GM19452 (cell line): ENCODE measurements at regions not wholly inside any gene's neighbourhood (a gene's known extent, or its start where the extent isn't known, plus 50 kb on each side); places are given as distances from the start of the nearest gene placed in this dataset.
A peak's percentile ranks its signal among the peaks of the same experiment; 100 is the strongest.

Experiments used
- ATAC-seq: cut with Tn5 transposase; IDR thresholded peaks from one replicate; pipeline ENCODE4 v1.9.1; 2021; ENCODE audit not compliant: unreplicated experiment

DNA sequence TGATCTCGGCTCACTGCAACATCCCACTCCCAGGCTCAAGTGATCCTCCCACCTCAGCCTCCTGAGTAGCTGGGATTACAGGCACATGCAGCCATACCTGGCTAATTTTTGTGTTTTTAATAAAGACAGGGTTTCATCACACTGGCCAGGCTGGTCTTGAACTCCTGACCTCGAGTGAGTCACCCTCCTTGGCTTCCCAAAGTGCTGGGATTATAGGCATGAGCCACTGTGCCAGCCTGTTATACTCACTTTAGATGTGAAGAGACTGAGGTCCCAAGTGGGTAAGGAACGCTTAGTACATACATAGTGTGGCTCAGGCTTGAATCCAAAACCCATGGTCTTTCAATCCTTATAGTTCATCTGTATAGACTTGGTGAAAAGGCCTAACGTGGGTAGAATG lies 63.7 kb upstream of the EPS8L3 start:
- no peak for ATAC-seq

DNA sequence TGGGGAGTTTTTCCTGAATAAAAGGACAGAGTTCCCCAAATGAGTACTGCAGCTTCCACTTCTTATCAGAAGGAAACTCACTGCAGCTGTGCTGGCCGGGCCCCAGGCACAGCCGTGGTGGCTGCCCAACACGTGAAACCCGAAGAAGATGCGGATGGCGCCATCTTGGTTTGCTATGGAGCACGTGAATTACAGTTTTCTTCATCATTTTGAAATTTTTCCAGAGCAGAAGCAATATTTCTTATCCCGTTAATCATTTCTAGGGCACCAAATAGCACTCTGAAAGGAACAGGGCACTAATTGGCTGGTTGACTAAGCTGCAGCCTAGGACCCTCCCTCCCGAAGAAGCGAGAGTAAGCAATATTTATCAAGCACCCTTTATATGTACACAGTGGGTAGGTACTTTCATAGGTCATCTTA lies 63.2 kb upstream of the EPS8L3 start:
- ATAC-seq = no peak

DNA sequence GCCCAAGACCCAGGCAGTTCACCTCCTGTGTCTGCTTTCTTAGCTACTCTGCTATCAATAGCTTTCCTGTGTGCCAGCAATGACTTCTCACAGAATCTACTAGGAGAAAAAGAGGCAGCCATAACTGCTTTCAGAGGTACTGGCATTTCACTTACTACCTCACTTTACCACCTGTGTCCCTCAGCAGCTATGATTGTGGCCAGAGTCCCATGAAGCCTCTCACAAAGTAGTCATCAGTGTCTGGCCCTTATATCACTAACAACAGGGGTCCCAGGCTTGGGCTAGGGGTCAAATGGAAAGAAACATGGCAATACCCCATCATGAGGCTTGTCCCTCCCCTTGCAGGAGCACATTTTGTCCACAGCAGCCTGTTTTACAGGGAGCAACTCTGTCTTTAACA lies 62.7 kb upstream of the EPS8L3 start:
- no peak for ATAC-seq

DNA sequence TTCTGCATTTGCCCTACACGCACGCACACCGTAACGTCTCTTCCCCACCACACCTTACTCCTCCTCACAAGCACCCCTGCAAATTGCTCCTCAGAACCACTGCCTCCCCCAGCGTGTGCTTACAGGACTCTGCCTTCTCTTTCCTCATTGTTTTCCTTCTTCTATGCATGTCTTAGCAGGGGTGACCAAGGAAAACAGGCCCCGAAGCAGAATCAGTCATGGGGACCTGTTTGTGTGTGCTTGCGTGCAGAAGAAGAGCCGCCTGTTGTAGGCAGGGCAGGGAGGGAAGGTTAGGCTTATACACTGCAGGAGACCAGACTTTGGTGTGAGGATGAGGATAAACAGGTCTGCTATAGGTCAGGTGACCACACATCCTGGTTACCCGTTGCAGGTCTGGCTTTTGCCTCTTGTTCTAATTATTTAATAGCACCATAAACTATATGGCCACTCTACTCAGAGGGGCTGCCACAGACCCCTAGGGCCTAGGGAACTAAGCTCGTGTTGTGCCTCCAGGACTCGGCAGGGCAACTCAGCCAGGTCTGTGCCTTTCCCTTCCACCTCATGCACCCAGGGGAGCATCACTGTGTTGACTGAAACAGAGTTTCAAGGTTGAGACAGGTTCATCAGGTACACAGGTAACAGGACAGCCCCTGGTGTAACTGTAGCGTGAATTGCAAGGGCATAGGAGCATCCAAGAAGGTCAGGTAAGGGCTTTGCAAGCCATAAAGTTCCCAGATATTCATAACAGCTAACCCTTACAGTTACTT lies 60.8 kb upstream of the EPS8L3 start:
- no peak for ATAC-seq

DNA sequence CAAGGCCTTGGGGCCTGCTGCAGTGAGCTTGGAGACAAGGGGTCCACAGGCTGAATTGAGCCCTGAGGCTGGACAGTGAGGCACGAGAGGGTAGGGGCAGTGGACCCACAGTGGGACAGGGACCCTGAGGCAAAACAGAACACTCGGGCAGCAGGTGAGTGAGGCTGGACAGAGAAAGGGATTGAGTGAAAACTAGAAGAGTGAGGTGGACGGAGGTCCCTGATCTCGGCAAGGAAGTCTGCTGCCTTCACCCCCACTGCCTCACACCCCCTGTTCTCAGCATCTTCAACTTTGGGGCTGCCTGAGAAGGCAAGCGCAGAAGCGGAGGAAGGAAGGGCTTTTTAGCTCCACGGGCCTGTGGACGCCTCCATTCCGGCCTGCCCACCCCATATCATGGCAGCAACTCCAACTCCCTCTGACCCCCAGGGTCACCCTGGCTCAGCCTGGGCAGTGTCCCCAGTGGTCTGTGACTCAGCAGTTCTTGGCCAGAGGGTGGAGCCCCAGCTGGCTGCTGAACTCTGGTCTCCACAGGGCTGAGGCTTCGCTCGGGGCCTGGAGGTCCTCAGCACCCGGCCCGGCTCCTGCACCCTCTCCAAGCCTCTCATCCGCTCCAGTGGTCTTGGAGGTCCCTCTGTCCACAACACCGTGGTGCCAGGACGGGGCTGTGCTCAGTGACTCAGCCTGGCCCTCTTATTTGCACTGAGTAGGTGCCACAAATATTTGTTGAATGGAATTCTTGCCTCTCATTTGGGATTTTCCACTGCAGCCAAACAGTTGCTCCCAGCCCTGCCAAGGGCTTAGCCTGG lies 60.0 kb upstream of the EPS8L3 start:
- no peak for ATAC-seq

DNA sequence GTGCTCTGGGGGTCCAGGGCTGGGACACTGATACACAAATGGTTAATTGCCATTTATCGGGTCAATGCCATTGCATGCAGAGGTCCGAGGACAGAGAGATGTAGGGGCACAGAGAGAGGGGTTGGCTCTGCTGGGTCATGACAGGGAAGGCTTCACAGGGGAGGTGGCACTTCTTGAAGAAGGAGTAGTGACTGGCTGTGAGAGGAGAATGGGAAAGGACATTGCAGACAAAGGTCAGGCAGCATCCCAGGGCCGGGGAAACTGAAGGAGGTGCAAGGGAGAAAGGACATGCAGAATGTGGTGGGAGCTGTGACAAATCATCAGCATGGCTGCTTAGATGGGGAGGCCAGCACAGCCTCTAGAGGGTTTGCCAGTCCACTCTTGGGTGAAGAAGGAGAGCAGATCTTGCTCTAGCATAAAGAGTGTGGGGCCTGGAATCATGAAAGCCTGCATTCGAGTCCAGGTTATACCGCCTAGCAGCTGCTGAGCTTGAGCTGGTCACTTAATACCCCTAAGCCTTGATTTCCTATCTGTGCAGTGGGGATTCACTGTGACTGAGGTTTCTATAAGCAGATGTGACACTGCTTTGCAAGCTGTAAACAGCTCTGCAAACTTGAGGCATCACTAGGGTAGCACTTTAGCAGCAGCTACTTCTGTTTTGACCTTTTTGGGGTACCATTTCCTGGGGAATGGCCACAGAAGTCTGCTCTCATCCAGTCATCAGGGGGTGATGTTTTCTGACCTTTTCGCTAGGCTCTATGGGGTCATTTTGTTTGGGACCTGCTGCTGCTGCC lies 59.2 kb upstream of the EPS8L3 start:
- ATAC-seq = no peak

DNA sequence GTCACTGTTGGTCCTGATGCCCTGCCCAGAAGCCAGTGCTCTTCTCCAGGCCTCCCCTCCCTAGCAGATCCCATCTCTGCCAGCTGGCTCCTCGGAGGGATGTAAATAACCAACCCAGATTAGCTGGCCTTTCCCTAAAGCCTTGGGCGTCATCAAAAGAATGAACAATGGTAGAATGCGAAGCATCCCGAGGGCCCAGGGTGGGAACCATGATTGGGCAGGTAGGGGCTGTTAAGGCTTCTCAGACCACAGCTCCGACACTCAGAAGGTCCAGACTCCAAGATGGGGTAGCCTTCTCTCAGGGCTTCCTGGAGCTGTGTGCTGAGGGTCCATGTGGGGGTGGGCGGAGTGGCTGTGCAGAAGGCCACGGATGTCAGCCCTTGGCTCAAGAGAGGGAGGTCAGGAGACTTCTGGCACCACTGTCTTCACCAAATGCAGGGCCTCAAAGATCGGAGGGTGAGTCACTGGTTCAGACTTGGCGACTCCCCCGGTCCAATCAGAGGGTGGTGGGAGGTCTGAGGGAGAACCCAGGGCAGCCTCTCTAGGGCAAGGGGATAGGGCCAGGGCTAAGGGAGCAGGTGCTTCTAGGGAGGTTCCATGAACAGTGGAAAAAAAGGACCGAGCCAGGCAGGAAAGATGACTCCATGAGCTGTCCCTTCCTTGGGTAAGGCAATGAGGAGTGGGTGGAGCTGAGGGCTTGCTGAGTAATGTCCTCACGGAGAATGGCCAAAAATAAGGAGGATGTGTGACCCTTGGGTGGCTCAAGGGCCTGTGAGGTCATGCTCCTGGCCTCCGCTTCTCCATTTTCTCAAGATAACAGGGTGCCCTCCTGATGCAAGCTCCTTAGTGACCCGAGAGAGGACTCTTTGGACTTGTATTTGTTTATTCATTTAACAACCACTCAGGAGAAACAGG lies 58.4 kb upstream of the EPS8L3 start:
- no peak for ATAC-seq

DNA sequence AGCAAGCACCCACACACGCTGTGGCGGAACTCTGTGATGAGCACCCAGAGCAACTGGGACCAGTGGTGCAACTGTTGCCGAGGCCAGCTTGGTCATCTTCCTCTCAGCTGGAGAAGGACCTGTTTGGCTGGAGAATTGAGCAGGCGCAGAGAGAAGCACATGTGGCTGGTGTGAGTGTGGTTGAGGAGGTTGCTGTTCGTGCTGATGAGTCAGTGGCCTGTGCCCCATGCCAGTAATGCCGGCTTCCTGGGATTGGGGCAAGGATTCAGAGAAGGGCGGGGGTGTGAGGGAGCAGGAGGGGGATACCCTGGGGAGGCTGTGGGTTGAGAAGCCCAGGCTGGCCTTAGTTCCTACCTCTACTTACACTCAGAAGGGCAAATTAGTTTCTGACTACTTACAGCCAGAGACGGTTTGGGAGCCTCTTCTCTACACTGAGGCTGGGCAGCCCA lies 57.5 kb upstream of the EPS8L3 start:
- ATAC-seq = no peak

DNA sequence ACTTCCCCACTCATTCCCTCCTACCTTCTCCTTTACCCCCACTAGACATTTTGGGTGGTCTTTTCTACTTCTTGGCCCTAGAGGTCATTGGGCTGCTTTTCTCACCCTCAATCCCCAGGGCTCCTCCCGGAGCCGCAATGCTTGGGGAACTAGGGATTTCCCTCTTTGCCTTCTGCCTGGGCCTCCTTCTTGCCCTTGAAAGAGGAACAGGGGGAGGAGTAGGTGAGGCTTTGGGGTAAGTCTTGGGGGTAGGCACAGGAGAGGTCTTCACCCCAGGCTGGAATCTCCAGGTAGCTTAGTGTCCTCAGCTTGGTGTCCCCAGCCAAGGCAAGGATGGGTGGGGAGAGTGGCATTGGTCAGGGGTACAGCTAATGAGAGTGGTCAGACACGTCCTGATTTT lies 56.2 kb upstream of the EPS8L3 start:
- ATAC-seq = no peak

DNA sequence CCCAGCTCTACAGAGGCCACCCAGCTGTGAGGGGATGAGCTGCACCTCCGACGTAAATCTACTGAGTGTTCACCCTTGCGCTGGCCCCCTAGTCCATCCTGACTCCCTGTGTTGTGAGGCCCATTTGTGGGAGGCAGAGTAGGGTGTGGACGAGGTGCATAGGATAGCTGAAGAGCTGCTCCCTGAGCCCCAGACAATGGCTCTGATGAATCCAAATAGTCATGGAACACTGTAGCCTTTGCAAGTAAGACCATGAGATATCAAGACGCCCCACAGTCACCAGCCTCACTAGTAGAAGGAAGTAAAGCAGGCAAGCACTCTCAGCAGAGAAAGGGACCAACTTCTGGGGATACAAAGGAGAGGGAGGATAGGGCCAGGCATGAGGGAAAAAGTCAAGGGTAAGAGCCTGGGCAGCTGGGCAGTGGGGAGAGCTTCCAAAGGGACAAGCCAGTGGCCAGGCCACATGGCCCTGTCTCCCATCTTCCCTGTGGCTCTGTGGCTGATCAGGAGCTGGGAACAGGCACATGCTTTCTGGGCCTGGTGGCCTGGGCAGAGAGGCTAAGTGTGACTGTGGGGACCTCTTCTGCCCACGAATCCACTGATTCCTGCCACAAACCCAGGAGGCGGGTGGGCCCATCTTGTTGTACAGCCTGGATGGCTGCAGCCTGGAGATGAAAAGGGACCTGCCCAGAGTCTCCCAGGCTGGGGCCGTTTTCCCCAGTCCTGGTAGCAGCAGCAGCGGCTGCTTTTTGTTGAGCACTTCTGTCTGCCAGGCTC lies 55.5 kb upstream of the EPS8L3 start:
- ATAC-seq = no peak

DNA sequence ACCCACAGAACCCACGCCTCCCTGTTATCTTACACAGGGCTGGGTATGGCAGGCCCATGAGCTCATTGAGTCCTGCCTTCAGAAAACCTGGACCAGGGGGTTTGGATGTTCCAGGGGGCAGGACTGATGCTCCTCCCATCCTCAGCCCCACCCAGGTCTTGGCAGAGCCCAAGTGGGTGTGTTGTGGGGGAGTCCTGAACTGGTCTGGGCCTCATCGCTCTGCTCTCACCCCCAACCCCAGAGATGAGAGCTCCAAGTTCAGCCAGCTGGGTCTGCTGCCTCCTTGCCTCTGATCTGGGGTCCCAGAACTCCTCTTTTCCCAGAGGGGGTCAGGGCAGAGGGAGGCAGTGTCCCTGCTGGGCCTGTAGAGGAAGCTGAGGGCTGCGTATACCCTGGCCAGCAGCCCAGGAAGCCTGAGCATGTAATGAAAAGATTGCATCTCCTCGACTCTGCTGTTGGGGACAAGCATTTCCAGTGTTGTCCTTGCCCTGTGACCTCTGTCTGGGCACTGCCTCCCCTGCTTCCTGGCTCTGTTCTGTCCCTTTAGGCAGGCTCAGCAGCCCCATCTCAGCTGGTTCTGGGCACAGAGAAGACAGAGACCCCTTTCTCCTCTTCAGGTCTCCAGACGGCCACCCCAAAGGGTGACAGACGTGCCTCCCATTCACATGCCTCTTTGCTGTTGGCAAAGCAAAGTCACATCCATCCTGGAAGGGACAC lies 54.7 kb upstream of the EPS8L3 start:
- ATAC-seq = no peak

DNA sequence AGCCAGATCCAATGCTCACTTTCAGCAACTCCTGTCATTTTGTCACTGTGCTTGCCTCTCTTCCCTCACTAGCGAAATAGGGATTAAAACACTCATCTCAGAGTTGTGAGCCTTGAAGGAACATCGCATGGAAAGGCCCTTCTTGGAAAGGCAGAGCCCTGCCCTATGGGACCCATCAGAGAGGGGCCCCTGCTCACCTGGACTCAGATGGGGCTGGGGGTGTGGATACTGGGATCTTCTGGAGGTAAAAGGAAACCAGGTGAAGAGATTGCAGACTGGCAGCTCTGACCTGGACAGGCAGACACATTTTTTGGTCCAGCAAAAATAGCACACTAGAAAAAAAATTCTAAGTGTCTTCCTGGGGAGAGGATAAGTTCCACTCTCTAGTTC lies 54.2 kb upstream of the EPS8L3 start:
- ATAC-seq = no peak

DNA sequence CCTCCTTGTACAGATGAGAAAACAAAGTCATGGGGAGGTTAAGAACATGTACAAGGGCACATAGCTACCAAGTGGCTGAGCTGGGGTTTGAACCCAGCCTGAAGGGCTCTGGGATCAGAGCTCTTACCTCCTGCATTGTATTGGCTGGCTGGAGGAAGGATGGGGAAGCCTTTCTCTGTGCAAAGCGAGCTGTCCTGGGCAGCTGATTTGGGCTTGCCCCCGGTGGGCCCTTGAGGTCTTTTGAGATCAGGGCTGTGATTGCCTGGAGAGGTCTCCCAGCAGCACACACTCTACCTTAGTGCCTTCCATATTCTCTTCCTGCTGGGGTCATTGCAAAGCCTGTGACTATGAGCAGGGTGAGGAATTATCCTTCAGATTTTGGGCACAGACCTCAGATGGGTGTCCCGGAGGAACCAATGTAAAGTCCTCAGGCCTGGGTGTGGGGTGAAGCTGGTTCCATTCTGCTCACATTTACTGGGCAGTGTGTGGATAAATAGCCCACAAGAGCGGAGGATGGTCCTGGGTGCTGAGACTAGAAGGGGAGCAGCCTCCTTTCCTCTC lies 53.3 kb upstream of the EPS8L3 start:
- ATAC-seq = no peak

DNA sequence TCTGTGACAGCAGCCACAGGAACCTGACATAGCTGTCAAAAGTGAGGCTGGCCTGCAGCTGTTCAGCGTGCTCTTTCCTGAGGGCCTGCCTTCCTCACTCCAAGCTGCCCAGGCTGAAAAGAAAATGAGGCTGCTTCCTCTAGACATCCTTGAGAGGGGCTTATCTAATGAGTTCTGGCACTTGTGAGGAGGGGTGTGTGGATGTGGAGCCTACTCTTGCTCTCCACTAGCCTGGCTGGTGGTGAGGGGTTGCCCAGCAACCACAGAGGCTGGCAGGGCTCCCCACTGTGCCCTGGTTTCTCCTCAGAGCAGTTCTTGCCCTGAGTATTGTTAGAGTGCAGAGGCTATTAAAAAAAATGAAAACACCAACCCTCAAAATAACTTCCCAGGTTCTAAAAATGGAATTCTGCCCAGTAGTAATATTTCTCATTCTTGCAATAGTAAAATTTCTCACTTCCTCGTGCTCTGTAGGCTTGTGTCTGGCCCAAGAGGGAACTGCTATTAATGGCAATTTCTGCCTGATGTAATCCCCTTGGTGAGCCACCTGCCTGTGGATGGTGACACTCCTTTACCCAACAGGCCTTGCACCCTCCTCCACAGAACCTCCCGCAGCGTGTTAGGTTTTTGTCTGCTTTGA lies 52.6 kb upstream of the EPS8L3 start:
- ATAC-seq = peak; percentile 83

DNA sequence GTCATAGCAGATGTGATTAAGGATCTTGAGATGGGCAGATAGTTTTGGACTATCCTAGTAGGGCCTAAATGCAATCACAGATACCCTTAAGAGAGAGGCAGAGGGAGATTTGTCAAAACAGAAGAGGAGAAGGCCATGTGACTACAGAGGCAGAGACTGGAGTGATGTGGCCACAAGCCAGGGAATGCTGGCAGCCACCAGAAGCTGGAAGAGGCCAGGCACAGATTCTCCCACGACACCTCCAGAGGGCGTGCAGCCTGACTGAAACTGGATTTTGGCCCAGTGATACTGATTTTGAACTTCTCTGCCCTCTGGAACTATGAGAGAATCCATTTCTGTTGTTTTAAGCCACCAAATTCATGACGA lies 52.1 kb upstream of the EPS8L3 start:
- ATAC-seq = no peak

DNA sequence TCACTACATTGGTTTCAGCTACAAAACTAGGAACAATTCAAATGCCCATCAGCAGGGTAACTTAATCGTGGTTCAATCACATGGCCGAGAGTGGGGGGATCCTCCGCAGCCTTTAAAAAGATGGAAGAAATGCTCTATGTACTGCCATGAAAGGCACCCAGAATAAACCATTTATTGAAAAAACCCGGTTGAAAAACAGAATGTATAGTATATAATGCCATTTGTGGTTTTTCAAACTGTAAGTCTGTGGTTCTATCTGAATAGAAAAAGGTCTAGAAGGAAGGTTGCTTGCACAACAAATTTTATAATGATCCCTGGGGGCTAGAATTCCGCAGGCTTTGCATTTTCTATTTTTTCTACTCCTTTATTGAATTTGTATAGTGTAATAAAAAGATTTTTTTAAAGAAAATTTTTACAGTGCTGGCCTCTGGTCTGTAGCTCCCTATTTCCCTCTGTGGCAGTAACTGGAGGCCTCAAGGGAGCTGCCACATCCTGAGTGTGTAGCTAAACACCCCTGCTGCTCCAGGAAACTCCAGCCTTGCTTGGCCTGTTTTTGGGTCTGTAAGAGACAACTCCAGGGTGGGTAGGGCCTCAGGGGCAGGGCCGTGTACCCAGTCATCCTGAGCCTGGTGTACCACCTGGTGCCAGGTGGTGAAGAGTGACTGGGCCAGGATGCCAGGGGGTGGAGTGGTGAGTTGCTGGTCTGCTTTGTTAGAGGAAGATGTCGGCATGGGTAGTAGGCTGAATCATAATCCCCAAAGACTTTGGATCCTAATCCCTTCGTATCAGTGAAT lies 51.5 kb upstream of the EPS8L3 start:
- ATAC-seq = no peak

DNA sequence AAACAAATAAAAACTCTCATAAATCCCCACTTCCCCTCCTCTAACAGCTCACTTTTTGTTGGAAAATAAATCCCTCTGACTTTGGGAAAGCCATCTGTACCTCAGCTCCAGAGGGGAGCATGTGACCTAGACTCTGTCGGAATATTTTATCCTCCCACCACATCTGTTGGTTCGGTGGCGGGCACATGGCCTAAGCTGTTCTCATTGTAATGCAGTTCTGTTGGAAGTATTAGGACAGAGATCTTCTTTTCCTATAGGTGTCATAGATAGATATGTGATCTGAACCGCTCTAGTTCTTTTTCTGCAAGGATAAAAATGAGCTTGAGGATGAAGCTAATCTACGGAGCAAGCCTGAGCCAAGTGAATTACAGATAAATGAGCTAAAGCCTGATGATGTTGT lies 50.5 kb upstream of the EPS8L3 start:
- no peak for ATAC-seq
